Trophoblast cell (in vitro differentiated cells and primary cell): ENCODE measurements at regions not wholly inside any gene's neighbourhood (a gene's known extent, or its start where the extent isn't known, plus 50 kb on each side); places are given as distances from the start of the nearest gene placed in this dataset.
"Not testable (repeated sequence)": the region's sequence is repeated elsewhere in the genome, so short reads cannot be mapped to it uniquely, and the experiment has no call there.

Source experiments
- DNase-seq, 2 donors: peaks; one replicate each; pipeline ENCODE4 v3.0.0-alpha.2; 2016
- H2AFZ ChIP-seq: 2 replicates; pipeline ENCODE4 v1.6.1; 2013; ENCODE audit warnings: low read length, moderate library complexity, mild to moderate bottlenecking; ENCODE audit not compliant: insufficient read depth, poor library complexity
- H2AK5ac ChIP-seq: 2 replicates; pipeline ENCODE4 v1.6.1; 2013; ENCODE audit warnings: mild to moderate bottlenecking, low read length
- H2BK120ac ChIP-seq: 2 replicates; pipeline ENCODE4 v1.6.1; 2013; ENCODE audit warnings: low read length, mild to moderate bottlenecking, moderate library complexity; ENCODE audit not compliant: insufficient read depth, poor library complexity
- H2BK12ac ChIP-seq: 2 replicates; pipeline ENCODE4 v1.6.1; 2013; ENCODE audit warnings: mild to moderate bottlenecking, low read length, moderate library complexity
- H2BK5ac ChIP-seq: 2 replicates; pipeline ENCODE4 v1.6.1; 2013; ENCODE audit warnings: low read length, low read depth, moderate library complexity, mild to moderate bottlenecking; ENCODE audit not compliant: poor library complexity
- H3K14ac ChIP-seq: 2 replicates; pipeline ENCODE4 v1.6.1; 2013; ENCODE audit warnings: mild to moderate bottlenecking, low read length
- H3K18ac ChIP-seq: 2 replicates; pipeline ENCODE4 v1.6.1; 2013; ENCODE audit warnings: mild to moderate bottlenecking, low read length
- H3K23ac ChIP-seq: 2 replicates; pipeline ENCODE4 v1.6.1; 2013; ENCODE audit warnings: low read length
- H3K27ac ChIP-seq: 2 replicates; pipeline ENCODE4 v1.5.1; 2013; ENCODE audit warnings: low read depth, mild to moderate bottlenecking, inconsistent platforms, low read length, moderate library complexity
- H3K27me3 ChIP-seq: 2 replicates; pipeline ENCODE4 v1.6.1; 2013; ENCODE audit warnings: inconsistent platforms, mild to moderate bottlenecking, low read length, moderate library complexity; ENCODE audit not compliant: insufficient read depth
- H3K36me3 ChIP-seq, 2 experiments: 1 replicate in 1 of 2; 2 replicates in 1 of 2; pipeline ENCODE4 v1.6.1; 2013; ENCODE audit warnings: low read length in 2 of 2, mild to moderate bottlenecking in 2 of 2, moderate library complexity in 1 of 2; ENCODE audit not compliant: insufficient read depth in 2 of 2, control insufficient read depth in 1 of 2
- H3K4ac ChIP-seq: 2 replicates; pipeline ENCODE4 v1.6.1; 2013; ENCODE audit warnings: low read depth, mild to moderate bottlenecking, low read length, moderate library complexity
- H3K4me1 ChIP-seq, 2 experiments: 1 replicate in 1 of 2; 2 replicates in 1 of 2; pipeline ENCODE4 v1.6.1; 2013; ENCODE audit warnings: low read length in 2 of 2, mild to moderate bottlenecking in 2 of 2, moderate library complexity in 1 of 2; ENCODE audit not compliant: insufficient read depth in 2 of 2, control insufficient read depth in 1 of 2
- H3K4me2 ChIP-seq: 2 replicates; pipeline ENCODE4 v1.6.1; 2013; ENCODE audit warnings: inconsistent platforms, mild to moderate bottlenecking, low read length, moderate library complexity
- H3K4me3 ChIP-seq: 2 replicates; pipeline ENCODE4 v1.5.1; 2013; ENCODE audit warnings: mild to moderate bottlenecking, low read depth, low read length, inconsistent platforms
- H3K79me1 ChIP-seq: one replicate; pipeline ENCODE4 v1.6.1; 2013; ENCODE audit warnings: low read length
- H3K79me2 ChIP-seq: 2 replicates; pipeline ENCODE4 v1.6.1; 2013; ENCODE audit warnings: low read length, mild to moderate bottlenecking; ENCODE audit not compliant: control insufficient read depth, insufficient read depth, poor library complexity
- H3K9ac ChIP-seq: 2 replicates; pipeline ENCODE4 v1.6.1; 2013; ENCODE audit warnings: mild to moderate bottlenecking, low read length
- H3K9me3 ChIP-seq: 2 replicates; pipeline ENCODE4 v1.6.1; 2013; ENCODE audit warnings: low read depth, mild to moderate bottlenecking, control low read depth, inconsistent platforms, low read length; ENCODE audit not compliant: insufficient read depth
- H4K12ac ChIP-seq: 2 replicates; pipeline ENCODE4 v1.6.1; 2013; ENCODE audit warnings: low read depth, mild to moderate bottlenecking, low read length, moderate library complexity
- H4K8ac ChIP-seq: 2 replicates; pipeline ENCODE4 v1.6.1; 2013; ENCODE audit warnings: low read depth, mild to moderate bottlenecking, low read length, moderate library complexity
- H4K91ac ChIP-seq: one replicate; pipeline ENCODE4 v1.6.1; 2013; ENCODE audit warnings: low read depth, mild to moderate bottlenecking, low read length, moderate library complexity
- WGBS: extraction: QIAGEN DNeasy Blood & Tissue Kit; methylation state at CpG from one replicate; pipeline ENCODE4 v1.1.7; 2013; ENCODE audit warnings: missing lambda C conversion rate; ENCODE audit not compliant: insufficient read length, insufficient coverage; ENCODE audit errors: extremely low coverage; 5-methylcytosine and 5-hydroxymethylcytosine counted together

DNA sequence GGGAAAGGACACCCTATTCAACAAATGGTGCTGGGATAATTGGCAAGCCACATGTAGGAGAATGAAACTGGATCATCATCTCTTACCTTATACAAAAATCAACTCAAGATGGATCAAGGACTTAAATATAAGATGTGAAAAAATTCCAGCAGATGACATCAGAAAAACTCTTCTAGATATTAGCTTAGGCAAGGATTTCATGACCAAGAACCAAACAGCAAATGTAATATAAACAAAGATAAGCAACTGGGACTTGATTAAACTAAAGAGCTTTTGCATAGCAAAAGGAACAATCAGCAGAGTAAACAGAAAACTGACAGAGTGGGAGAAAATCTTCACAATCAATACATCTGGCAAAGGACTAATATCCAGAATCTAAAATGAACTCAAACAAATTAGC lies 54.5 kb upstream of the SPTLC3 start:
- H2AK5ac ChIP-seq, DNase-seq, H2BK12ac ChIP-seq: not testable (repeated sequence)

GRCh38 chr20:12955611-12956010 lies 53.2 kb upstream of the SPTLC3 start:
- Histone ChIP-seq H3K79me2 (peaks cover 2% of the 10 kb centered on the region), H3K4ac (no peak overlapping the region), H3K18ac (no peak overlapping the region), H3K27me3 (no peaks in the 10 kb centered on the region), H4K8ac (no peak overlapping the region), H4K12ac (no peak overlapping the region), H2AFZ (no peak overlapping the region), H3K23ac (no peak overlapping the region), H3K79me1 (no peaks in the 10 kb centered on the region), H2BK12ac (no peak overlapping the region), H3K4me3 (no peak overlapping the region), H3K4me1 (no peaks in the 10 kb centered on the region), H2BK5ac (no peak overlapping the region), H3K9ac (no peak overlapping the region), H2BK120ac (no peak overlapping the region), H3K14ac (no peak overlapping the region), H3K9me3 (peaks cover under 1% of the 10 kb centered on the region), H4K91ac (no peak overlapping the region), H3K27ac (no peak overlapping the region), H3K36me3 (no peaks in the 10 kb centered on the region), H2AK5ac (no peak overlapping the region), H3K4me2 (no peak overlapping the region)
- no peak for DNase-seq
- no CpG with 5 or more reads among the region's 3 CpGs for WGBS

More for the DNA sequence above, 54.5 kb upstream of the SPTLC3 start:
- H3K4me3 ChIP-seq, H3K79me1 ChIP-seq, H3K79me2 ChIP-seq, H2BK5ac ChIP-seq, H2BK120ac ChIP-seq, H3K27ac ChIP-seq, H3K4me1 ChIP-seq, H3K4me2 ChIP-seq, H3K27me3 ChIP-seq, H4K91ac ChIP-seq, H3K9ac ChIP-seq, H2AFZ ChIP-seq, H3K36me3 ChIP-seq, H3K9me3 ChIP-seq, H3K14ac ChIP-seq, H3K4ac ChIP-seq, H3K18ac ChIP-seq, H3K23ac ChIP-seq, H4K12ac ChIP-seq, H4K8ac ChIP-seq: not testable (repeated sequence)

GRCh38 chr20:12956303-12956702 lies 52.5 kb upstream of the SPTLC3 start:
- no peak for DNase-seq
- H3K36me3 ChIP-seq, result no peaks in the 10 kb centered on the region
- H4K91ac ChIP-seq, result no peak overlapping the region
- H3K9ac ChIP-seq, result no peak overlapping the region
- no peak overlapping the region for H3K27ac ChIP-seq
- no peak overlapping the region for H3K4me3 ChIP-seq
- no peak overlapping the region for H2AFZ ChIP-seq
- no peak overlapping the region for H2AK5ac ChIP-seq
- no peaks in the 10 kb centered on the region for H3K9me3 ChIP-seq
- H2BK12ac ChIP-seq, result no peak overlapping the region
- H3K4me1 ChIP-seq, result no peaks in the 10 kb centered on the region
- no peak overlapping the region for H3K23ac ChIP-seq
- no peak overlapping the region for H4K8ac ChIP-seq
- no peak overlapping the region for H4K12ac ChIP-seq
- H3K18ac ChIP-seq, result no peak overlapping the region
- H2BK5ac ChIP-seq, result no peak overlapping the region
- H2BK120ac ChIP-seq, result no peak overlapping the region
- no peak overlapping the region for H3K14ac ChIP-seq
- H3K27me3 ChIP-seq, result no peaks in the 10 kb centered on the region
- H3K4ac ChIP-seq, result no peak overlapping the region
- H3K79me2 ChIP-seq, result peaks cover under 1% of the 10 kb centered on the region
- no peaks in the 10 kb centered on the region for H3K79me1 ChIP-seq
- H3K4me2 ChIP-seq, result no peak overlapping the region

- no CpG with 5 or more reads among the region's 2 CpGs for WGBS
- Histone ChIP-seq H3K9ac (no peak overlapping the region), H4K8ac (no peak overlapping the region), H2BK5ac (no peak overlapping the region), H3K27me3 (no peaks in the 10 kb centered on the region), H3K14ac (no peak overlapping the region), H3K4me3 (no peak overlapping the region), H3K4me1 (no peaks in the 10 kb centered on the region), H2BK12ac (no peak overlapping the region), H2BK120ac (no peak overlapping the region), H3K79me1 (no peaks in the 10 kb centered on the region), H3K27ac (no peak overlapping the region), H3K4me2 (no peak overlapping the region), H3K9me3 (no peaks in the 10 kb centered on the region), H4K91ac (no peak overlapping the region), H3K36me3 (no peaks in the 10 kb centered on the region), H2AK5ac (no peak overlapping the region), H3K4ac (no peak overlapping the region), H4K12ac (no peak overlapping the region), H3K79me2 (no peaks in the 10 kb centered on the region), H3K23ac (no peak overlapping the region), H3K18ac (no peak overlapping the region), H2AFZ (no peak overlapping the region)
- no peak for DNase-seq
Observed at GRCh38 chr20:12957968-12958367, 50.8 kb upstream of the SPTLC3 start.
